Non-pigmented ciliary epithelial cell (primary cell): ENCODE measurements at regions not wholly inside any gene's neighbourhood (a gene's known extent, or its start where the extent isn't known, plus 50 kb on each side); places are given as distances from the start of the nearest gene placed in this dataset.
A peak's percentile ranks its signal among the peaks of the same experiment; 100 is the strongest.
"Not testable (repeated sequence)": the region's sequence is repeated elsewhere in the genome, so short reads cannot be mapped to it uniquely, and the experiment has no call there.

Source experiments
- DNase-seq: peaks from one replicate; pipeline ENCODE4 v3.0.0-alpha.2; 2010; ENCODE audit warnings: low read depth

DNA sequence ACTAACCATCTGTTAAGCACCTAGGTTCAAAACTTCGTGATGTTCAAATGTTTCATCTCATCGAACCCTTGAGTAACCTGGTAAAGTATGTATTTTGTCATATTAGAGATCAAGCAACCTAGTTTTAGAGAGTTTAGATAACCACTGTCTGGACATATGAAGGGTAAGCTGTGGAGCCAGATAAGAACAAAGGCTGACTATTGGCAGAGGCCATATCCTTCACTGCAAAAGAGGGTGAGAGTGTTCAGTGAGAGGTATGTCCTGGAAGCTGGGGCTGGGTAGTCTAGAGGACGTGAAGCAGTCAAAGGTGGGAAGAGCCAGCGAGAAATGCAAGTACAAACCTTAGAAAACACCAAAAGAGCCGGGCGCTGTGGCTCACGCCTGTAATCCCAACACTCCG lies 573.1 kb upstream of the KLF4 start:
- no peak for DNase-seq

DNA sequence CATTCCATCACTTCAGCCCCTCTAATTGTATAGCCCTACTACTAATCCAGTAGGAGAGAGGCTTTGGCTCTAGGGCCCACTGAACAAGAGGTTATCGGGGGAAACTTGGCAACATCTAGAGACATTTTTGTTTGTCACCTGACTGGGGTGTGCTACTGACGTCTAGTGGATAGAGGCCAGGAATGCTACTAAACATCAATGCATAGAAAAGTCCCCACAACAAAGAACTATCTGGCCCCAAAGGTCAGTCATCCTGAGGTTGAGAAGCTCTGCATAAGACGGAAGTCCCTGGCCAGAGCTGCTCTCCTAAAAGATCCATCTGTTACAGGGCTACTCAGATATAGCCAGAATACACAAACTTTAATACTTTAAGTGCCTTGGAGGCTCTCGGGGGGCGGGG lies 570.6 kb upstream of the KLF4 start:
- DNase-seq: no peak

DNA sequence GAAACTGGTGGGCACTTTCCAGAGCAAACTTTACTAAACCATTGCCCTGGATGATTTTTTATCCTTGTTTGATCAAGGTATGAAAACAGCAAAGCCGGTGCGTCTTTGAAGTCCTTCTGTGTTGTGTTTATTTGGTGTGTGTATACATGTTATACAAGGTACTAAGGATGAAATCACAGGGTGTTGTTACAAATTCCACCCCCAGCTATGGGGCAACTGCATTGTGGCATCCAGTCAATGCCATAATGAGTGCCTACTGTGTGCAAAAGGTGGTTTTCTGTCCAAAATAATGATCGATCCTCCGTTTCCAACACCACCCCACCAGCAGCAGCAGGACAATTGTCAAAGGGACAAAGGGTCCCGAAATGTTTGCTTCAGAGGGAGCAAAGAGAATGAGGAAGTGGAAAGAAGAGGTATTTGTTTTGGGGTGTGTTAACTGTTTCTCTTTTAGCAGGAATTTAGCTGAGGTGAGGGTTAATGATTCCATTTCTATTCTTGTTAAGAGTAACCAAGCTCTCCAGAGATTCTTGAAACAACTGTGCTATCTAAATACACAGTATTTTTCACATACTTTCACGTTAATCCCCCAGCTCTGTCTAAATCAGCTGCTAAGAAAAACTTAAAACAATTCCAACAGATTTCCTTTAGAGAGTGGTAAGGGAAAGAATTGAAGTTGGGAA lies 568.7 kb upstream of the KLF4 start:
- DNase-seq: no peak

DNA sequence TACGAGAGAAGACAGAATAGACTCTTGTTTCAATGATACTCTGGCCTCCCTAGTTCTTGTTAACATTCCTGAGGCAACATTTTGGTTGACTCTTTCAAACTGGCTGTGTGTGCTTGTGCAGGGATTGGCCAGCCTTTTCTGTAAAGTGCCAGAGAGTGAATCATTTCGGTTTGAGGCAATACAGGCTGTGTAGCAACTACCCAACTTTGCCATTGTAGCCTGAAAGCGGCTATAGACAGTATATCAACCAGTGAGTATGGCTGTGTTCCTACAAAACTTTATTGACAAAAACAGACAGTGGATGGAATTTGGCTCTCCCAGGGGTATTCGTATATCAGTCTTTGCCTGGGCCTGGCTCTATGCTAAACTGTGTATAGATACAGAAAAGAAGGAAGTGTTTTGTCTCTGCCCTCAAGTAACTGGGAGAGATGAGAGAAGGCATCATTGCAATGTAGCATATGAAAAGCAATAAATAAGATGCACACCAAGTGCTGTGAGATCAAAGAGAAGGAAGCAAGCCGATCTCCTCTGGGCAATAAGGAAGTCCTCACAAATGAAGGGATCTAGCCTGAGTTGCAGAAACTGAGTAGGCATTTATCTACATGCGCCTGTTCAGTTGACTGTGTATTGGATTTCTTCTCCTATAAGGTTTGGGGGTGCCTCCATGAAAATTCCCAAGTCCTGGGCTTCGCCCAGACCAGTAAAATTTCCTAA lies 568.0 kb upstream of the KLF4 start:
- peak; percentile 85 for DNase-seq

DNA sequence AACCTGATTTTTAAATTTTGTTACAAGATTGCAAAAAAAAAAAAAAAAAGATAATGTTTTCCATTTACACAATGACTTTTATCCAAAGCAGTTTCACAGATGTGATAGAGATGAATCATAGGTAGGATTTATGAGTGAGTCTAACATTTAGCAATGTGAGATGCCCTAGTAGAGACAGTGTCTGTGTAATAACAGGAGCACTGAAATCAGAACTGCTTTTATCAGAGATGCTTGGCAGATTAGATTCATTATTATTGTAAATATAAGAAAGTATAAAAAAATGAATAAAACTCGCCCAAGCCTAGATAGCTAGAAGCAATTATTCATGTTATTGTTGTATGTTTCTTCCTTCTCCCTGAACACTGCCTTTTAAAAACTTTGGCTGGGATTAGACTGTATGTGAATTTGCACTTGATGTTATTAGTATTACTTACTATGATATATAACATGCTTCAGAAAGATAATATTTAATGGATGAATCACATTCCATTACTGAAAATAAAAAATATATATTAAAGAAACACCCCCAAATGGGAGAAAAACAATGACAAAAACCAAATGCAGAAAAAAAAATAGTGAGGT lies 567.3 kb upstream of the KLF4 start:
- DNase-seq: peak; percentile 64

DNA sequence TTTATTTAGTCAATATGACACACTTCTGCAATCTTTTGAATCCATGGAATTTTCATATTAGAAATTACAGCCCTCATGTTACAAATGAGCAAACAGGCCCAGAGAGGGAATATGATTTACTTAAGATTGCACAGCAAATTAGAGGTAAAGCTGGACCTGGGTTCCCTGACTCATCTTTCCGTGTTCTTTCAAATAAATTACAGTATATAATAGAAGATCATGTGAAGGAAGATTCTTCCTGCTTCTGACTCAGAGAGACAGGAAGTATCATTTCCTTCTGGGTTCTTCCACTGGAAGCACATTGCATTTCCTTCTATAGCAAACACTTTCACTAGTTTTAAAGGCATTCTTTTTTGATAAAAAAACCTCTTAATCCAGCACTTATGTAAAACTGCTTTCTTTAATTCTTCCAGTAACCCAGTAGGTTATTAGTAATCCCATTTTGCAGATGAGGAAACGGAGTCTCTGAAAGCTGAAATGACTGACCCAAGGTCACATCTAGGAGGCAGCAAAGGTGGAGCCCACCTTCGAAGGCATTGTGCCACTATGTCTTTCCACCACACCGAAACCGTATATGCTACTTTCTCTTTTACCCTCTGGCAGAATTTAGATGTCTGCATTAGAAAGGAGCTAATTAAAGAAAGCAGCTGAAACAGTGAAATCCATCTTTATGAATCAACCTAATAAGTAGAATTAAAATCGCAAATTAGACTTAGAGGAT lies 566.7 kb upstream of the KLF4 start:
- DNase-seq: no peak

DNA sequence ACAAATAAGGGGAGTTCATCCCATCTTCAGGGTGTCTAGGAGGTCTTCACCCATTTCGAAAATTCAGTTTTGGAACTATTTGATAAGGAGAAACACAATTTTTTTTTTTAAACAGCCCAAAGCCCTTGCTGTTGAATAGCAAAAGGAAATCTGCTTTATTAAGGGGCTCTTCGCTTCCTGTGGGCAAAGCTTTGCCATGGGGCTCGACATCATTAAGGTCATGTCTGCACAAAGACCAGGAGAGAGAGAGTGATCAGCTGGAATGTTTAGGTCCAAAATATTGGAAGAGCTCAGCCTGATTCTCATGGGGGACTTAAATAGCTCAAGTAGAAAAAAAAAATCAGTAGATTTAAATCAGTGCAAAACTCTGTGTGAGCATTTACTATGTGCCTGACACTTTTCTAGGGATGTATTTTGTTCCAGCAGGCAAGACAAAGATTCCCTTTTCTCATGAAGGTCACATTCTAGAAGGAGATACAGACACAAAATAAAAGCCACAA lies 564.6 kb upstream of the KLF4 start:
- DNase-seq: no peak

DNA sequence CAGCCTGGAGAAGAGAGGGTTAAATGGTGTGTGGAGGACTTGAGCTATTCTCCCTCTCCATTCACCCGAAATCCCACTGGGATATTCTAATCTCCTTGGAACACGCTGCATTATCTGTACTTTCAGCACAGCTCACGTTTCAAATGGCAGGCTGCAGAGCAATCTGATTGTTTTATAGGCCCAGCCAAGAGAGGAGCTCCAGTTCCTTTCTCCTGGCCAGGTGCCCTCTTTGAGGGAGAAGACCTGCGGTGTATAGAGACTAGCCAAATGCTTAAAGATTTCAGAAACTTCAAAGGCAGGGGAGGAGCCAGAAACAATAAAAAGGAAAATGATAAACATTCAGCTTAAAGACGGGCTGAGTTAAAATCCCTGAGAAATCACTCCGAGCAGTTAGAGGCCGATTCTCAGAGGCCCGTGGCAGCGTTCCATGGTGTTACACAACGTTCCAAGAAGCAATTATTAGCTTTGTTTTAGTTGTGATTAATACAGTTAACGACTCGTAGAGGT lies 564.0 kb upstream of the KLF4 start:
- peak; percentile 43 for DNase-seq

DNA sequence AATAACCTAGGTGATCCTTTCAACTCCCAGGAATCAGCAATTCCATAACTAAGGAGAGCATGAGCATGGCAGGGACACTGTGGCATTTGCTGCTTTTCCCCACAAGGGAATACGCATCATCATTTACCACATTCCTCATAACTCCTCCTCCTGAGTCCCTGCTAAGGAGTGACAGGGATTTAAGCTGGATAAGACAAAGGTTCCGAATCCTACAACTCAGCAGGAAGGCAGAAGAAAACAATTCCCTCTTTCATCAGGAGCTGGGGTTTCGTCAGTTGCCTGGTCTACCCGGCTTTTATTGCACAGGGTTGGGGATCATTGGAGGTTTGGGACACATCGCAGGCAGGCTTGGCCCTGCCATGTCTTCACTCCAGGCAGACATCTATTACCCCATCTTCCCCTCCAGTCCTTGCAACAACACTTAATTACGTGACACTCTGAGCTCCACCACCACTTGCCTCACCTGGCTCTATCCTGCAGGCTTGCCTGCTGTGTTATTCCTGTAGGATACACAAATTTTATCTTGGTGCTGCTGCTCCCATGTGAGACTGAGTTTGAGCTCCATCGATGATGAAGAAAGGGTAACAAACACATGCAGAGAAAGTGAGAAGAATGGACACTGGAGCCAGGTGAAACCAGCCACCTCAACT lies 563.0 kb upstream of the KLF4 start:
- DNase-seq: no peak

DNA sequence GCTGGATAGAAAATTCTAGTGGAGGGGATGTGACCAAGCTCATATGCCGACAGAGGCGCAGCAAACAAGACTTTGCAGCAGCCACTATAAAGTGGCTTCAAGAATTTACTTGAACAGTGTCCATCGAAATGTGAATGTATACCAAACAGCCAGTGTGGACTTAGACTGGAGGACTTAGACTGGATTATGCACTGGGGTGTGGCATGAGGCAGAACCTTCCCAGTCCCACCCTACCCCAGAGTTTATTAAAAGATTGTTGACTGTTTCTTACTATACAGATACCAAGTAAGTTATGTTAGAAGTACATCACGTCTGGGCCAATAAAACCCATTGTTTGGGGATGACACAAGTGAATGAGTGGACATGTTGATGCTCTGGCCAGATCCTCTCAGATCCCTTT lies 561.3 kb upstream of the KLF4 start:
- DNase-seq: no peak

DNA sequence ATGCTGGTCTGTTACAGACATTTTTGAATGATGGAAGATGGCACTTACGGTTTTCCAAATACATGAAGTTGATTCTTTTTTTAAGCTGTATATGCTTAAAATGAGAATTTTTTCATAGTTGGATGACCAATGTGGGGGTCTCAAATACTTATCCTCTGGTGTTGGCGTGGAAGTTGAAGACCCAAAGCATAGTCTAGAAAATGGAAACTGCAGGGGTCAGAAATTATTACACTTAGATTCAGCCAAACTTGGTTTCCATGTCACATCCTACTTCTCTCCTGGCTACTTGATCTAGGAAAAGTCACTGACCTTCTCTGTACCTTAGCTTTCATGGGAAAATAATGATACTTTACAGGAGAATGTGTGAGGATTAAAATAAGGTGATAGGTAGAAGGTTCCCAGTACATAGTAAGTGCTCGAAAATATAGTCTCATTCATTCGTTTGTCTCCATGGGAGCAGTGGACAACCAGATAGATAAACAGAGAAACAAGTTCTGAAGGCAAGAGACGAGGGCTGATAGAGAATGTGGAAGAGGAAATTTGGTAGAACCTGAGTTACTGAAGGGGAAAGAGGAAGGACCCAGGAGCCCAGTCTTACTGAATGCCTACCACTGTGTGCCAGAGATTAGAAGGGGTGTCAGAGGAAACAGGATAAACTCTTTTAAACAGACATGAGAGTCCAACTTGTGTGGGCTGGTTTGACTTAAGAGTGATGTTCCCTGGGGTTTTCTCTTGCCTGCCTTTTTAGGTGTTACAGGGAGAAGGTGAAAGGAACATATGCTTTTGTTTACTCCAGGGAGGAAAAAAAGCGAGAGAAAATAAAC lies 560.3 kb upstream of the KLF4 start:
- no peak for DNase-seq

DNA sequence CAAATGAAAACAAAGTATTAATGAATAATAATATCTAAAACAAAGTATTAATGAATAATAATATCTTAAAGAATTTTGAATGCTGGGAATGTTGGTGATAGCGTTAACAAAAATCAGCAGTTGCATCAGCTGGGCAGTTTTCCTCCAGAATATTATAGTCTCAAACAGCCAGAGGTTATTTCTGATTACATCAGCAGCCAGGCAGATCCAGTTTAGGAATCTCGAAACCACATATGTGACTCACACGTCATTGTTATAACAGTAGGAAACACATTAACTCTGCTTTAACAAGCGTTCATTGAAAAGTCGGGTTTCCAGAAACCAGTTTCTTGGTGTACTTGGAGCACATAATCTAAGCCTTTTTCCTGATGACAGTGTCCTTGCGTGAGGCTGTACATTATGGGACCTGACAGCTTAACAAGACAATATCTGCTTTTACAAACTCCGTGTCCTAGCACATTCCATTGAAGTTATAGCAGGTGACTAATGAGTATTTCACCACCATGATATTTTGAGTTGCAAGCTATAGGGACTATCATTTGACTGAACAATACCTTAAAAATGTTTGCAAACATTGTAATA lies 559.5 kb upstream of the KLF4 start:
- DNase-seq: peak; percentile 89

DNA sequence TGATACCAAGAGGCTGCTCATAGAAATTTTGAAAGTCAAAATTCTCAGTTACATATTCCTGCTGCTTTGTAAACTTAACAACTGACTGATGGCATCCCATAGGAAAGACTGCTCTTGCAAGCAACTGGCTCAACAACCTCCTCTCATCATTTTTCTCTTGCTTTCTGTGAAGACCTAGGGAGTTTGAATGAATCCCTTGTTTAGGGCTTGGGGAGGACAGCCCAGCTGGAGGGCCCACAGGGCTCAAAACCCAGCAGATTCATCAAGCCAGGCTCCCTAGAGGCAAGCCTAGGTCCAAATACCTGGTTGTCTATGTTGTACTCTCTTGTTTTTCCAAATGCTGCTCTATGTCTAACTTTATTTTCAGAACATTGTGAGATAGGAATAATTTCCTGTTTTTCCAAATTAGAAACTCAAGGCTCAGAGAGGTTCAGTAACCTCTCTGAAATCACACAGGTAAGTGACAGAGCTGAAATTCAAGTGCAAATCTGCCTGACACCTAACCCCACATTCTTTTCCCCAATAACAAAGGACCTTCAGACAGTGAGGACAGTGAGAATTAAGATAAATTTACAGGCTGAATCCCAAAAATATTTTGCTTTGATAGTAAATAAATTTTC lies 558.9 kb upstream of the KLF4 start:
- DNase-seq: no peak

DNA sequence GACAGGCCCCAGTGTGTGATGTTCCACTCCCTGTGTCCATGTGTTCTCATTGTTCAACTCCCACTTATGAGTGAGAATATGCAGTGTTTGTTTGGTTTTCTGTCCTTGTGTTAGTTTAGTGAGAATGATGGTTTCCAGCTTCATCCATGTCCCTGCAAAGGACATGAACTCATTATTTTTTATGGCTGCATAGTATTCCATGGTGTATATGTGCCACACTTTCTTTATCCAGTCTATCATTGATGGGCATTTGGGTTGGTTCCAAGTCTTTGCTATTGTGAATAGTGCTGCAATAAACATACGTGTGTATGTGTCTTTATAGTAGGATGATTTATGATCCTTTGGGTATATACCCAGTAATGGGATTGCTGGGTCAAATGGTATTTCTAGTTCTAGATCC lies 558.2 kb upstream of the KLF4 start:
- DNase-seq: not testable (repeated sequence)

DNA sequence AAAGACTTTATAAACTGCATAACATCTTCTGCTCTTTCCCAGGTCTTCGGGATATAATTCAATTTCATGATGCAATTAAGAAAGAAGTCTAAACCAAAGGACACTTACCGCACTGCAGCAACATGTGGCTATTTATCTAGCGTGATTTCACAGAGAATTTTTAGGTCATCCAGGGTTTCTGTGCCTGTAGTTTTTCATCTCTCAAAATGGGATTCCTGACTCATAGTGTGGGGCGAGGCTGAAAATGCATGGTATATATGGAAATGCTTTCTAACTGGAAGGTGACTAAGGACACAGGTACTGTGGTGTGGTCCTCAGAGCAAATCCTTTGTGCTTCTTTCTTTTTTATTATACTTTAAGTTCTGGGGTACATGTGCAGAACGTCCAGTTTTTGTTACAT lies 557.7 kb upstream of the KLF4 start:
- DNase-seq: no peak

DNA sequence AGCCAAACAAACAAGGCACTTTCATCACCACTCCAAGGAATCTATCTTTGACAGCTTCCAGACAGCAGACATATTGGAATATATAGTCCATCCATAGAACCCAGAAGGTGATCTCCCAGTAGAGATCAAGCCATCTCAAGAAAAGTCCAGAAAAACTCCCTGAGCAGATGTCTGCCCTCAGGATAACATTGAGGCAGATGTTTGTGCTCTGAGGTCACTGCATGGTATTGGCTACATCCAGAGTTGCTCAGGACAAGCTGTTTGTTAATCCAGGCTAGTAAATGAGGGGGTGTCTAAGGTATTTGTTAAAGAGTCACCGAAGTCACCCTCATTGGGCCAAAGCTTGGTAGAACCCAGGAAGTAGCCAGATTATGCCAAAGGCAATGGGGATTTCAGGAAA lies 556.3 kb upstream of the KLF4 start:
- no peak for DNase-seq

DNA sequence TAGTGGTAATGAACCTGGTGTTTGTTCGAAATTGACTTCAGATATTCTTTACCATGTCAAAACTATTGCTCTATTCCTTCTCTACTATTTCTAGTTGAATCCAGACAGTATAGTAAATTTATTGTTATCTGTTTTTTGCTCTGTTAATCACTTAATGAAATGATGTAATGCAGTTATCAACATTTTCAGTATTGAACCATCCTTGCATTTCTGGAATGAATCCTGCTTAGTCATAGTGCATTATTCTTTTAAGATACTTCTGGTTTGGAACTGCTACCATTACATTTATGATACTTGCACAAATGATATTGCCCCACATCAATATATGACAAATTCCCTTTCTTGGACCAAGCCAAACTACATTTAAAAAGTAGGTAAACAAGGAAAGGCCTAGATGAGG lies 554.0 kb upstream of the KLF4 start:
- no peak for DNase-seq

DNA sequence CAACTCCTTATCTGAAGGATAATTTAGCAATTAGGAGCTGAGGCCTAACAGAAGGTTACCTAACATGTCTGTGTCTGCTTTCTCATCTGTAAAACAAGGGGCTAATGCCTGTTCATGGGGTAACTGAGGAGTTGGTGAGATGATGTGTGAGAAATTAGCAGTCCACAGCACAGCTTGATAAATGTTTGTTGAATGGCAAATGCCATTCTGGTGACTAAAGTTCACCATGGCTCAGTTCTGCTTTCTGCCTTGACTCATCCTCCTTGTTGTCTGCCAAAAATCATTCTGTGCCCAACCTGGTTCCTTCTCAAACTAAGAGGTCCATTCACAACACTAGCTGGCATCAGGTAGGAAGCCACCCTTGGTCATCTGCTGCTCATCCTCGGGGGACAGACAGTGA lies 552.0 kb upstream of the KLF4 start:
- DNase-seq: peak; percentile 46

DNA sequence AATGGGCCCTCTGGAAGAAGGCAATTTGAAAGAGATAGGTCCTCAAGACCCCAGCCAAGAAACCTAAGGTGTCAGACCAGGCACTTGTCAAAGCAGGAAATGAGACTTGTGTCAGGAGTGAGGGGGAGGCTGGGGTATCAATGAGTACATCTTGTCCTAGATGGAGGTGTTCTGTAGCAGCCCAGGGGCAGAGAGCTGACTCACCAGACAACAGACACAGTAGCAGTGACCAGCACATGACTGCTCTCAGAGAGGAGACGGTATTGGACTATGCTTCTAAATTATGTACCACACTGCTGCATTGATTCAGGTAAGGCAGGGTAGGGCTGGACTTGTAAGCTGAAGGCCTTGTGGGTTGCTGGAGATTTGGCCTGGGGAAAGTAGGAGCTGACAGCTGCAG lies 551.2 kb upstream of the KLF4 start:
- DNase-seq: peak; percentile 36

DNA sequence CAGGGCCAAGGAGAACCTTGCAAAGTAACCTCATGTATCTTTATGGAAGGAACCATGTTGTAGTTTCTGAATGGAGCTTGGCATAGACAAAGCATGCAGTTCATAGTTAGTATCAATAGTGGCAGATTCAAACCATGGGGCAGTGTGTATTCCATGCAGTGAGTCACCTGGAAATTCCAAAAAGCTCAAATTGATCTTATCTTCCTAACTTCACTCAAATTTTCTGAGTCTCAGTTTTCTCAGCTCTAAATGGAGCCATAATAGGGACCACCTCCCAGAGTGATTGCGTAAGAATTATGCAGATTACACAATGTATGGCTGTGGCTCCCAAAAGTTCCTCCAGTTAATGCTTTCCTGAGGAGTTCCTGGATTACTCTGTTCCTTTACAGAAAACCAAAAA lies 549.9 kb upstream of the KLF4 start:
- no peak for DNase-seq
